WTC11 (cell line): ENCODE measurements at regions not wholly inside any gene's neighbourhood (a gene's known extent, or its start where the extent isn't known, plus 50 kb on each side); places are given as distances from the start of the nearest gene placed in this dataset.

Experiments
- ATF3 ChIP-seq: sonication (generic); formaldehyde crosslinking; conservative IDR thresholded peaks from 2 replicates; pipeline ENCODE4 v1.8.1; 2022; ENCODE audit warnings: mild to moderate bottlenecking, missing genetic modification reagents
- CBFB ChIP-seq: sonication (generic); formaldehyde crosslinking; IDR thresholded peaks from 2 replicates; pipeline ENCODE4 v1.8.1; 2022; ENCODE audit warnings: mild to moderate bottlenecking, low read depth, missing genetic modification reagents
- ESRRA ChIP-seq: sonication (generic); formaldehyde crosslinking; IDR thresholded peaks from 2 replicates; pipeline ENCODE4 v1.8.1; 2022; ENCODE audit warnings: mild to moderate bottlenecking, missing genetic modification reagents, borderline replicate concordance
- MXD4 ChIP-seq: fragments of 250-450 bp; sonication (Bioruptor Pico); IDR thresholded peaks from 2 replicates; pipeline ENCODE4 v1.8.0; 2021; ENCODE audit warnings: mild to moderate bottlenecking, moderate library complexity, borderline replicate concordance
- STAT6 ChIP-seq: sonication (generic); formaldehyde crosslinking; conservative IDR thresholded peaks from 2 replicates; pipeline ENCODE4 v1.8.1; 2023; ENCODE audit warnings: mild to moderate bottlenecking, low read depth, missing genetic modification reagents, moderate library complexity
- ZNF416 ChIP-seq: fragments of 250-450 bp; sonication (Bioruptor Pico); IDR thresholded peaks from 2 replicates; pipeline ENCODE4 v1.9.0; 2021; ENCODE audit warnings: mild to moderate bottlenecking, inconsistent platforms
- TF ChIP-seq, protein P1 (sequence below): fragments of 200-600 bp; IDR thresholded peaks from 2 replicates; pipeline ENCODE4 v1.8.0; 2022; ENCODE audit warnings: antibody characterized with exemption
- TF ChIP-seq, protein P2 (sequence below): sonication (generic); formaldehyde crosslinking; IDR thresholded peaks from 2 replicates; pipeline ENCODE4 v1.8.1; 2023; ENCODE audit warnings: mild to moderate bottlenecking, missing genetic modification reagents, borderline replicate concordance

- no peak for TF ChIP-seq MXD4 (CRISPR knock-in tag)
- no peak for TF ChIP-seq ESRRA (CRISPR knock-in tag)
- TF ChIP-seq, protein P1, sequence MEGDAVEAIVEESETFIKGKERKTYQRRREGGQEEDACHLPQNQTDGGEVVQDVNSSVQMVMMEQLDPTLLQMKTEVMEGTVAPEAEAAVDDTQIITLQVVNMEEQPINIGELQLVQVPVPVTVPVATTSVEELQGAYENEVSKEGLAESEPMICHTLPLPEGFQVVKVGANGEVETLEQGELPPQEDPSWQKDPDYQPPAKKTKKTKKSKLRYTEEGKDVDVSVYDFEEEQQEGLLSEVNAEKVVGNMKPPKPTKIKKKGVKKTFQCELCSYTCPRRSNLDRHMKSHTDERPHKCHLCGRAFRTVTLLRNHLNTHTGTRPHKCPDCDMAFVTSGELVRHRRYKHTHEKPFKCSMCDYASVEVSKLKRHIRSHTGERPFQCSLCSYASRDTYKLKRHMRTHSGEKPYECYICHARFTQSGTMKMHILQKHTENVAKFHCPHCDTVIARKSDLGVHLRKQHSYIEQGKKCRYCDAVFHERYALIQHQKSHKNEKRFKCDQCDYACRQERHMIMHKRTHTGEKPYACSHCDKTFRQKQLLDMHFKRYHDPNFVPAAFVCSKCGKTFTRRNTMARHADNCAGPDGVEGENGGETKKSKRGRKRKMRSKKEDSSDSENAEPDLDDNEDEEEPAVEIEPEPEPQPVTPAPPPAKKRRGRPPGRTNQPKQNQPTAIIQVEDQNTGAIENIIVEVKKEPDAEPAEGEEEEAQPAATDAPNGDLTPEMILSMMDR = no peak
- no peak for TF ChIP-seq ZNF416 (CRISPR knock-in tag)
- TF ChIP-seq, protein P2, sequence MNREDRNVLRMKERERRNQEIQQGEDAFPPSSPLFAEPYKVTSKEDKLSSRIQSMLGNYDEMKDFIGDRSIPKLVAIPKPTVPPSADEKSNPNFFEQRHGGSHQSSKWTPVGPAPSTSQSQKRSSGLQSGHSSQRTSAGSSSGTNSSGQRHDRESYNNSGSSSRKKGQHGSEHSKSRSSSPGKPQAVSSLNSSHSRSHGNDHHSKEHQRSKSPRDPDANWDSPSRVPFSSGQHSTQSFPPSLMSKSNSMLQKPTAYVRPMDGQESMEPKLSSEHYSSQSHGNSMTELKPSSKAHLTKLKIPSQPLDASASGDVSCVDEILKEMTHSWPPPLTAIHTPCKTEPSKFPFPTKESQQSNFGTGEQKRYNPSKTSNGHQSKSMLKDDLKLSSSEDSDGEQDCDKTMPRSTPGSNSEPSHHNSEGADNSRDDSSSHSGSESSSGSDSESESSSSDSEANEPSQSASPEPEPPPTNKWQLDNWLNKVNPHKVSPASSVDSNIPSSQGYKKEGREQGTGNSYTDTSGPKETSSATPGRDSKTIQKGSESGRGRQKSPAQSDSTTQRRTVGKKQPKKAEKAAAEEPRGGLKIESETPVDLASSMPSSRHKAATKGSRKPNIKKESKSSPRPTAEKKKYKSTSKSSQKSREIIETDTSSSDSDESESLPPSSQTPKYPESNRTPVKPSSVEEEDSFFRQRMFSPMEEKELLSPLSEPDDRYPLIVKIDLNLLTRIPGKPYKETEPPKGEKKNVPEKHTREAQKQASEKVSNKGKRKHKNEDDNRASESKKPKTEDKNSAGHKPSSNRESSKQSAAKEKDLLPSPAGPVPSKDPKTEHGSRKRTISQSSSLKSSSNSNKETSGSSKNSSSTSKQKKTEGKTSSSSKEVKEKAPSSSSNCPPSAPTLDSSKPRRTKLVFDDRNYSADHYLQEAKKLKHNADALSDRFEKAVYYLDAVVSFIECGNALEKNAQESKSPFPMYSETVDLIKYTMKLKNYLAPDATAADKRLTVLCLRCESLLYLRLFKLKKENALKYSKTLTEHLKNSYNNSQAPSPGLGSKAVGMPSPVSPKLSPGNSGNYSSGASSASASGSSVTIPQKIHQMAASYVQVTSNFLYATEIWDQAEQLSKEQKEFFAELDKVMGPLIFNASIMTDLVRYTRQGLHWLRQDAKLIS = no peak
- TF ChIP-seq CBFB (CRISPR knock-in tag) = no peak
- TF ChIP-seq STAT6 (CRISPR knock-in tag) = no peak
- TF ChIP-seq ATF3 (CRISPR knock-in tag) = no peak
Observed at GRCh38 chr13:100892981-100893380, 218.4 kb upstream of the TMTC4 start.
